ENCODE measurements at regions not wholly inside any gene's neighbourhood (a gene's known extent, or its start where the extent isn't known, plus 50 kb on each side); places are given as distances from the start of the nearest gene placed in this dataset.

- no peaks in the 10 kb centered on the region for H3K36me3 ChIP-seq (ENCODE audit: control insufficient read depth, insufficient read depth, low read length)
- Mint-ChIP-seq H3K4me3 (no peak overlapping the region), H3K9me3 (peaks cover 3% of the 10 kb centered on the region in 2 donors), H3K36me3 (peaks cover 15% of the 10 kb centered on the region), H3K4me1 (peaks cover 0 to 3% of the 10 kb centered on the region in 2 donors), H3K27me3 (ENCODE audit: low read depth in 2 of 2) (peaks cover 0 to 9% of the 10 kb centered on the region in 2 donors), H3K27ac (no peak overlapping the region)
- H3K27me3 ChIP-seq (ENCODE audit: control insufficient read depth, insufficient read depth, low read length) = no peaks in the 10 kb centered on the region
- WGBS (ENCODE audit: insufficient coverage) = 75% methylated on average over 3 of the region's 3 CpGs
- H3K4me1 ChIP-seq (ENCODE audit: control insufficient read depth, insufficient read depth, low read length) = no peaks in the 10 kb centered on the region
- H3K27ac ChIP-seq (ENCODE audit: low read length) = no peak overlapping the region
- intact Hi-C loops (cut with micrococcal nuclease) = no loop called here
- ATAC-seq (no peak), DNase-seq (no peak)
- H3K9me3 ChIP-seq (ENCODE audit: control insufficient read depth, insufficient read depth, low read length) = peaks cover 8% of the 10 kb centered on the region
- TF ChIP-seq, protein P1, sequence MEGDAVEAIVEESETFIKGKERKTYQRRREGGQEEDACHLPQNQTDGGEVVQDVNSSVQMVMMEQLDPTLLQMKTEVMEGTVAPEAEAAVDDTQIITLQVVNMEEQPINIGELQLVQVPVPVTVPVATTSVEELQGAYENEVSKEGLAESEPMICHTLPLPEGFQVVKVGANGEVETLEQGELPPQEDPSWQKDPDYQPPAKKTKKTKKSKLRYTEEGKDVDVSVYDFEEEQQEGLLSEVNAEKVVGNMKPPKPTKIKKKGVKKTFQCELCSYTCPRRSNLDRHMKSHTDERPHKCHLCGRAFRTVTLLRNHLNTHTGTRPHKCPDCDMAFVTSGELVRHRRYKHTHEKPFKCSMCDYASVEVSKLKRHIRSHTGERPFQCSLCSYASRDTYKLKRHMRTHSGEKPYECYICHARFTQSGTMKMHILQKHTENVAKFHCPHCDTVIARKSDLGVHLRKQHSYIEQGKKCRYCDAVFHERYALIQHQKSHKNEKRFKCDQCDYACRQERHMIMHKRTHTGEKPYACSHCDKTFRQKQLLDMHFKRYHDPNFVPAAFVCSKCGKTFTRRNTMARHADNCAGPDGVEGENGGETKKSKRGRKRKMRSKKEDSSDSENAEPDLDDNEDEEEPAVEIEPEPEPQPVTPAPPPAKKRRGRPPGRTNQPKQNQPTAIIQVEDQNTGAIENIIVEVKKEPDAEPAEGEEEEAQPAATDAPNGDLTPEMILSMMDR (IDR thresholded peaks at IDR 0.05) = no peak
- H3K4me3 ChIP-seq (ENCODE audit: low read length) = no peak overlapping the region
Measured at GRCh38 chr10:4046030-4046429, 261.0 kb upstream of the KLF6 start.

DNA sequence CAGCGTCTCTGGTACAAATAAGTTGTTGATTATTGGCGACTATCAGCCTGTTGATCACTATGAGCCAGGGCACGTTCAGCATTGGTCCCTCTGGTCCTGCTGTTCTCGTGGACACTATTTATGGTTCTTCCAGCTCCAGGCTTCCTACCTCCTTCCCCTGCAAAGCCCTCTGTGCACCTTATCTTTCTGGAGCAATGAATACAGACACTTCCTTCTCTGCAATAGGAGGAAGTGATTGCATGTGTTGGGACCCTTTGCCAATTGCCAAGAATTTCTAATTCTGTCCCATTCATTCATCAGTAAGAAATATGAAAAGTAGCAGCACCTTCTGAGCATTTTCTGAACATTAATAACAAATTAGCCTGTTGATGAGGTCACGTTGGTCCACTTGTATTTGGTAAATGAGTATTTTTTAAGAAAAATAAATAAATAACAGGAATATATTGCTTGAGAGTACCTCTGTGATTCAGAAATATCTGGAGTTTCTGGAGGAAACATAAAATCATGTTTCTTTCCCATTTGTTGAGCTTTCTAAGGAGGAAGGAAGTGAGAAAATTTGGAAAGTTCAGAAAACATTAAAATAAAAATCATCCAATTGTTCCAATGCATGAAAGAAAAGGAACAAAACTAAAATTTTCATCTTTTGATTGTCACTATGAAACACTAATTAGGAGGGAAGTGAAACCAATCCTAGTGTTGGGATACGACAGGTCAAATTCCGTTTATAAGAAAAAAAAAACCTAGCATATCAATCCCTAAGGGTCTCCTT is 259.1 kb upstream of the KLF6 start:
- WGBS (ENCODE audit: insufficient coverage) = 54% methylated on average over 5 of the region's 7 CpGs
- H3K4me3 ChIP-seq (ENCODE audit: low read length) = no peak overlapping the region
- ATAC-seq = no peak
- H3K27ac ChIP-seq (ENCODE audit: low read length) = no peak overlapping the region
- no peaks in the 10 kb centered on the region for H3K4me1 Mint-ChIP-seq
- peaks cover 15% of the 10 kb centered on the region for H3K36me3 Mint-ChIP-seq
- DNase-seq = no peak
- H3K36me3 ChIP-seq (ENCODE audit: control insufficient read depth, insufficient read depth, low read length) = no peaks in the 10 kb centered on the region
- no peak overlapping the region for H3K4me3 Mint-ChIP-seq
- peaks cover 0 to 6% of the 10 kb centered on the region in 2 donors for H3K27me3 Mint-ChIP-seq (ENCODE audit: low read depth in 2 of 2)
- H3K9me3 Mint-ChIP-seq = peaks cover 3% of the 10 kb centered on the region in 2 donors
- no peaks in the 10 kb centered on the region for H3K4me1 ChIP-seq (ENCODE audit: control insufficient read depth, insufficient read depth, low read length)
- intact Hi-C loops (cut with micrococcal nuclease) = no loop called here
- peaks cover 9% of the 10 kb centered on the region for H3K9me3 ChIP-seq (ENCODE audit: control insufficient read depth, insufficient read depth, low read length)
- TF ChIP-seq, protein P1 (IDR thresholded peaks at IDR 0.05) = no peak
- H3K27me3 ChIP-seq (ENCODE audit: control insufficient read depth, insufficient read depth, low read length) = no peaks in the 10 kb centered on the region
- H3K27ac Mint-ChIP-seq = no peak overlapping the region

GRCh38 chr10:4041635-4042034 is 256.6 kb upstream of the KLF6 start:
- Histone ChIP-seq H3K4me3 (ENCODE audit: low read length) (no peak overlapping the region), H3K27me3 (ENCODE audit: control insufficient read depth, insufficient read depth, low read length) (no peaks in the 10 kb centered on the region), H3K9me3 (ENCODE audit: control insufficient read depth, insufficient read depth, low read length) (peaks cover 9% of the 10 kb centered on the region), H3K36me3 (ENCODE audit: control insufficient read depth, insufficient read depth, low read length) (no peaks in the 10 kb centered on the region), H3K4me1 (ENCODE audit: control insufficient read depth, insufficient read depth, low read length) (no peaks in the 10 kb centered on the region), H3K27ac (ENCODE audit: low read length) (no peak overlapping the region)
- no peak for ATAC-seq
- peaks cover 15% of the 10 kb centered on the region for H3K36me3 Mint-ChIP-seq
- H3K4me3 Mint-ChIP-seq = no peak overlapping the region
- DNase-seq = no peak
- WGBS (ENCODE audit: insufficient coverage) = 96% methylated on average over 4 of the region's 5 CpGs
- H3K27me3 Mint-ChIP-seq (ENCODE audit: low read depth in 2 of 2) = no peaks in the 10 kb centered on the region
- TF ChIP-seq, protein P1 (IDR thresholded peaks at IDR 0.05) = no peak
- peaks cover 3% of the 10 kb centered on the region in 2 donors for H3K9me3 Mint-ChIP-seq
- no peaks in the 10 kb centered on the region for H3K4me1 Mint-ChIP-seq
- H3K27ac Mint-ChIP-seq = no peak overlapping the region
- intact Hi-C loops (cut with micrococcal nuclease) = no loop called here

DNA sequence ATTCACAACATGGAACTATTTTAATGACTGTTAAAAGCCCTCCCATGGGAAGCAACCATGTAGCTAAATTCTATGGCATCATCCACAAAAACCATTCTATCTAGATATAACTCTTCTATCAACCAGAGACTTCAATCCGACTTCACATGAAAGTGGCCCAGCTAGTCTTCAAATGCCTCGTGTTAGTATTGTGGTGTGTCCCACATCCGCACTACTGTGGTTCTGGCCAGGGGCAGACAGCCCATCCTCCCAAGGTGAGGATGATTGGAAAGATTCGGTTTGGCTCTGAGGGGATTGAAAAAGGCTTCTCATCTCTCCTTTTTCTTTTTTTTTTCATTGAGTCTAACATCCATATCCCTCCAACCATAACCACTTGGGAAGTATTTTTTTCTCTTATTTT is 253.0 kb upstream of the KLF6 start:
- no peak for DNase-seq
- intact Hi-C loops (cut with micrococcal nuclease) = loop anchor here (5.0 kb wide), 1 partner anchor 204 kb away; no protein-coding TSS in a partner anchor
- Histone ChIP-seq H3K27ac (ENCODE audit: low read length) (no peak overlapping the region), H3K4me3 (ENCODE audit: low read length) (no peak overlapping the region), H3K9me3 (ENCODE audit: control insufficient read depth, insufficient read depth, low read length) (peaks cover 9% of the 10 kb centered on the region), H3K36me3 (ENCODE audit: control insufficient read depth, insufficient read depth, low read length) (no peaks in the 10 kb centered on the region), H3K4me1 (ENCODE audit: control insufficient read depth, insufficient read depth, low read length) (peaks cover 15% of the 10 kb centered on the region), H3K27me3 (ENCODE audit: control insufficient read depth, insufficient read depth, low read length) (no peaks in the 10 kb centered on the region)
- Mint-ChIP-seq H3K9me3 (peaks cover 2 to 3% of the 10 kb centered on the region in 2 donors), H3K27me3 (ENCODE audit: low read depth in 2 of 2) (no peaks in the 10 kb centered on the region), H3K36me3 (peaks cover 15% of the 10 kb centered on the region), H3K4me3 (no peak overlapping the region), H3K27ac (no peak overlapping the region), H3K4me1 (peaks cover 13 to 26% of the 10 kb centered on the region in 2 donors)
- ATAC-seq = peak in 1 of 3 donors; percentile 45
- 100% methylated on average over 3 of the region's 4 CpGs for WGBS (ENCODE audit: insufficient coverage)
- TF ChIP-seq, protein P1 (IDR thresholded peaks at IDR 0.05) = no peak

All from natural killer cell (primary cell).